K562 (cell line): ENCODE measurements at regions not wholly inside any gene's neighbourhood (a gene's known extent, or its start where the extent isn't known, plus 50 kb on each side); places are given as distances from the start of the nearest gene placed in this dataset.

Experiments
- ATAC-seq: fragments of 200-7000 bp; cut with Tn5 transposase; 3 replicates; pipeline ENCODE4 v1.9.1; 2020; ENCODE audit warnings: moderate library complexity
- BruUV-seq: library from RNA; stranded (reverse); fragments of 400-500 nt; replicated peaks from 2 replicates; lab custom pipeline; 2021; lab: Mats Ljungman, UMichigan
- CTCF ChIA-PET: fragments of 300-600 bp; formaldehyde crosslinking; extraction: SDS; loops from one replicate; lab custom pipeline; 2021; ENCODE audit warnings: low intra/inter-chr PET ratio; lab: Yijun Ruan, JAX
- POLR2A ChIA-PET: fragments of 300-600, 350-650 bp; sonication (Branson Sonifier 250); formaldehyde crosslinking; extraction: SDS; loops from one replicate; lab custom pipeline; 2021; ENCODE audit warnings: antibody characterized with exemption, inconsistent platforms; lab: Yijun Ruan, JAX
- DNase-seq, 4 experiments: peaks; one replicate each; pipeline versions ENCODE4 v3.0.0 to v3.0.0-alpha.2; 2011 to 2018; ENCODE audit warnings: low spot score in 3 of 4, mixed read lengths in 3 of 4; ENCODE audit errors: extremely low read depth in 1 of 4
- FAIRE-seq: peaks from 2 replicates; lab custom pipeline; 2011; peaks lifted over from hg19 to GRCh38; lab: Jason Lieb, UNC
- H2AFZ ChIP-seq: 2 replicates; pipeline ENCODE4 v1.6.0; 2011; ENCODE audit warnings: low read depth, low read length, control low read depth, inconsistent platforms
- H3K27ac ChIP-seq: fragments of 200-600 bp; 3 replicates; pipeline ENCODE4 v1.8.0; 2011; ENCODE audit warnings: low read depth, mild to moderate bottlenecking, control low read depth, inconsistent platforms, low read length, moderate library complexity, mixed read lengths; ENCODE audit errors: extremely low read depth
- H3K27me3 ChIP-seq, 2 experiments: fragments of 300-600 bp in 1 of 2; 2 replicates in 1 of 2; 3 replicates in 1 of 2; pipeline versions ENCODE4 v1.6.0 to v1.8.0; 2011; ENCODE audit warnings: inconsistent platforms in 2 of 2, low read length in 2 of 2, mild to moderate bottlenecking in 1 of 2, mixed read lengths in 1 of 2, moderate library complexity in 1 of 2; ENCODE audit not compliant: control insufficient read depth in 2 of 2, insufficient read depth in 2 of 2
- H3K36me3 ChIP-seq: fragments of 300-600 bp; 3 replicates; pipeline ENCODE4 v1.8.0; 2011; ENCODE audit warnings: mild to moderate bottlenecking, low read length, inconsistent platforms; ENCODE audit not compliant: control insufficient read depth, insufficient read depth
- H3K4me1 ChIP-seq, 2 experiments: fragments of 200-600 bp in 1 of 2; replicated peaks in 1 of 2; 2 replicates in 1 of 2; 3 replicates in 1 of 2; pipeline versions ENCODE4 v1.5.1 to v1.8.0; 2011; ENCODE audit warnings: inconsistent platforms in 2 of 2, low read length in 2 of 2, mild to moderate bottlenecking in 1 of 2, mixed read lengths in 1 of 2, moderate library complexity in 1 of 2; ENCODE audit not compliant: control insufficient read depth in 2 of 2, insufficient read depth in 2 of 2
- H3K4me2 ChIP-seq: 2 replicates; pipeline ENCODE4 v1.6.1; 2011; ENCODE audit warnings: low read length, control low read depth, inconsistent platforms, mixed read lengths; ENCODE audit not compliant: insufficient read depth
- H3K4me3 ChIP-seq: fragments of 200-600 bp; sonication (generic), shearing (Covaris generic); 2 replicates; pipeline ENCODE4 v1.5.1; 2016; ENCODE audit warnings: control low read depth, inconsistent platforms
- H3K79me2 ChIP-seq: fragments of 200-600 bp; 3 replicates; pipeline ENCODE4 v1.8.0; 2011; ENCODE audit warnings: low read length, inconsistent platforms; ENCODE audit not compliant: control insufficient read depth, insufficient read depth
- H3K9ac ChIP-seq, 2 experiments: 2 replicates each; pipeline versions ENCODE4 v1.6.0 to v1.6.1; 2011; ENCODE audit warnings: low read depth in 2 of 2, low read length in 2 of 2, control low read depth in 1 of 2, inconsistent platforms in 1 of 2, mild to moderate bottlenecking in 1 of 2, mixed read lengths in 1 of 2; ENCODE audit not compliant: insufficient read depth in 1 of 2
- H3K9me1 ChIP-seq: one replicate; pipeline ENCODE4 v1.6.0; 2011; ENCODE audit warnings: inconsistent platforms, mild to moderate bottlenecking, low read length, moderate library complexity; ENCODE audit not compliant: control insufficient read depth, insufficient read depth
- H3K9me3 ChIP-seq: replicated peaks from 2 replicates; pipeline ENCODE4 v1.5.1; 2011; ENCODE audit warnings: low read depth, low read length, inconsistent platforms; ENCODE audit not compliant: control insufficient read depth, insufficient read depth
- H4K20me1 ChIP-seq: replicated peaks from 2 replicates; pipeline ENCODE4 v1.6.1; 2011; ENCODE audit warnings: low read length, inconsistent platforms, mixed read lengths; ENCODE audit not compliant: control insufficient read depth, insufficient read depth
- CREB3L1 ChIP-seq: fragments of 450-650 bp; IDR thresholded peaks from 2 replicates; pipeline ENCODE4 v1.6.1; 2014; ENCODE audit warnings: low read depth, mild to moderate bottlenecking, moderate library complexity, borderline replicate concordance
- CTCF ChIP-seq, 3 experiments: IDR thresholded peaks in 2 of 3; conservative IDR thresholded peaks in 1 of 3; 2 replicates each; pipeline ENCODE4 v1.5.1; 2011 to 2012; ENCODE audit warnings: low read length in 3 of 3, mild to moderate bottlenecking in 3 of 3, control low read depth in 2 of 3, improper control_type of control experiment in 1 of 3, inconsistent platforms in 1 of 3, low read depth in 1 of 3, mixed read lengths in 1 of 3, moderate library complexity in 1 of 3; ENCODE audit not compliant: insufficient read depth in 2 of 3
- CTCFL ChIP-seq: IDR thresholded peaks from 2 replicates; pipeline ENCODE4 v1.6.1; 2011; ENCODE audit warnings: borderline replicate concordance, low read depth, mild to moderate bottlenecking, moderate library complexity, low read length; ENCODE audit not compliant: insufficient read depth, poor library complexity, severe bottlenecking
- IRF1 ChIP-seq: sonication (generic); formaldehyde crosslinking; IDR thresholded peaks from 2 replicates; pipeline ENCODE4 v1.8.0; 2022; ENCODE audit warnings: missing genetic modification reagents, mild to moderate bottlenecking, borderline replicate concordance
- MTA1 ChIP-seq: fragments of 450-650 bp; IDR thresholded peaks from 2 replicates; pipeline ENCODE4 v1.6.1; 2017; ENCODE audit warnings: borderline replicate concordance
- RBM39 ChIP-seq: fragments of 200-400 bp; formaldehyde crosslinking; optimal IDR thresholded peaks from 2 replicates; pipeline ENCODE3; 2018; ENCODE audit warnings: low read depth, low read length
- TFAP4 ChIP-seq: sonication (generic); formaldehyde crosslinking; IDR thresholded peaks from 2 replicates; pipeline ENCODE4 v1.8.0; 2022; ENCODE audit warnings: missing genetic modification reagents, mild to moderate bottlenecking, moderate library complexity, borderline replicate concordance
- ZFP91 ChIP-seq: sonication (generic); formaldehyde crosslinking; IDR thresholded peaks from 2 replicates; pipeline ENCODE4 v1.8.0; 2022; ENCODE audit warnings: mild to moderate bottlenecking, missing genetic modification reagents
- ZNF354B ChIP-seq: fragments of 250-450 bp; sonication (Bioruptor Pico); IDR thresholded peaks from 2 replicates; pipeline ENCODE4 v1.4.0; 2020
- ZNF695 ChIP-seq: fragments of 450-650 bp; formaldehyde crosslinking; IDR thresholded peaks from 2 replicates; pipeline ENCODE4 v1.4.0; 2020; ENCODE audit warnings: mild to moderate bottlenecking, moderate library complexity
- ZNF707 ChIP-seq: fragments of 250-450 bp; sonication (Bioruptor Pico); conservative IDR thresholded peaks from 2 replicates; pipeline ENCODE4 v1.8.0; 2022; ENCODE audit warnings: inconsistent platforms, mild to moderate bottlenecking, moderate library complexity
- WGBS: fragments of 100-300 bp; shearing (Covaris generic); methylation state at CpG from one replicate; pipeline ENCODE4 v1.1.6; 2016; ENCODE audit warnings: low coverage, mixed read lengths; ENCODE audit not compliant: insufficient coverage; ENCODE audit errors: missing lambda C conversion rate; 5-methylcytosine and 5-hydroxymethylcytosine counted together
- in situ Hi-C: fragments of 300-500 bp; cut with MboI; formaldehyde crosslinking; loops from 4 replicates; pipeline ENCODE4 v1.15.0; 2018; ENCODE audit warnings: inconsistent platforms, mixed read lengths
- intact Hi-C: fragments of 100-400 bp; cut with micrococcal nuclease; formaldehyde crosslinking; loops from 2 replicates; pipeline ENCODE4 v1.14.2; 2022

GRCh38 chr6:48826901-48827701 is 636.0 kb downstream of the MMUT start:
- BruUV-seq, result no TSS peak
- Histone ChIP-seq H3K79me2 (no peaks in the 10 kb centered on the region), H3K9me1 (no peaks in the 10 kb centered on the region), H3K4me2 (no peak overlapping the region), H3K36me3 (no peaks in the 10 kb centered on the region), H3K9ac (no peak overlapping the region), H3K4me3 (no peak overlapping the region), H4K20me1 (no peaks in the 10 kb centered on the region), H3K4me1 (no peaks in the 10 kb centered on the region), H3K9me3 (no peaks in the 10 kb centered on the region), H3K27ac (no peak overlapping the region), H3K27me3 (no peaks in the 10 kb centered on the region), H2AFZ (no peak overlapping the region)
- POLR2A ChIA-PET, result no interaction called here
- DNase-seq, result no peak
- 0% methylated on average over 6 of the region's 6 CpGs for WGBS
- intact Hi-C loops, result no loop called here
- ATAC-seq, result no peak
- FAIRE-seq, result no peak
- in situ Hi-C loops, result no loop called here
- CTCF ChIA-PET, result no interaction called here
- TF ChIP-seq TFAP4 (CRISPR knock-in tag) (no peak), CREB3L1 (no peak), IRF1 (CRISPR knock-in tag) (no peak), MTA1 (no peak), ZNF707 (CRISPR knock-in tag) (no peak), RBM39 (no peak), ZNF354B (CRISPR knock-in tag) (no peak), CTCF (IDR thresholded peaks at IDR 0.05 in 2 of 3, conservative IDR thresholded peaks at IDR 0.05 in 1 of 3; ENCODE audit: insufficient read depth in 2 of 3, low read depth in 1 of 3, low read length in 3 of 3) (no peak), CTCFL (no peak), ZFP91 (CRISPR knock-in tag) (no peak), ZNF695 (CRISPR knock-in tag) (no peak)
